Karpas-422 (cell line): ENCODE measurements at regions not wholly inside any gene's neighbourhood (a gene's known extent, or its start where the extent isn't known, plus 50 kb on each side); places are given as distances from the start of the nearest gene placed in this dataset.

Source experiments
- DNase-seq: peaks from one replicate; pipeline ENCODE4 v3.0.0-alpha.2; 2015
- H2AFZ ChIP-seq: fragments of 200-600 bp; sonication (generic); 2 replicates; pipeline ENCODE4 v1.6.1; 2014; ENCODE audit warnings: antibody characterized with exemption, low read length, mixed read lengths
- H3K27ac ChIP-seq: fragments of 200-600 bp; sonication (generic); 2 replicates; pipeline ENCODE4 v1.5.1; 2014; ENCODE audit warnings: mild to moderate bottlenecking, low read length, moderate library complexity
- H3K27me3 ChIP-seq: fragments of 200-600 bp; sonication (generic); 2 replicates; pipeline ENCODE4 v1.6.1; 2014; ENCODE audit warnings: low read length, mixed read lengths
- H3K36me3 ChIP-seq: fragments of 200-600 bp; sonication (generic); 2 replicates; pipeline ENCODE4 v1.6.1; 2014; ENCODE audit warnings: low read length, mixed read lengths; ENCODE audit not compliant: insufficient read depth
- H3K4me1 ChIP-seq: fragments of 200-600 bp; sonication (generic); 2 replicates; pipeline ENCODE4 v1.6.1; 2014; ENCODE audit warnings: mild to moderate bottlenecking, low read length, mixed read lengths
- H3K4me2 ChIP-seq: fragments of 200-600 bp; sonication (generic); 2 replicates; pipeline ENCODE4 v1.6.1; 2014; ENCODE audit warnings: low read length, low read depth, mild to moderate bottlenecking; ENCODE audit not compliant: poor library complexity, severe bottlenecking
- H3K4me3 ChIP-seq: fragments of 200-600 bp; sonication (generic); 2 replicates; pipeline ENCODE4 v1.5.1; 2014; ENCODE audit warnings: mild to moderate bottlenecking, antibody characterized with exemption, low read length, mixed read lengths
- H3K79me2 ChIP-seq: fragments of 200-600 bp; sonication (generic); 2 replicates; pipeline ENCODE4 v1.6.1; 2014; ENCODE audit warnings: mild to moderate bottlenecking, low read length, mixed read lengths
- H3K9ac ChIP-seq: fragments of 200-600 bp; sonication (generic); 2 replicates; pipeline ENCODE4 v1.6.0; 2014; ENCODE audit warnings: low read length
- H3K9me2 ChIP-seq: fragments of 200-600 bp; sonication (generic), shearing (Covaris generic); replicated peaks from 2 replicates; pipeline ENCODE4 v1.6.0; 2014; ENCODE audit warnings: mild to moderate bottlenecking, low read length, moderate library complexity; ENCODE audit not compliant: insufficient read depth
- H3K9me3 ChIP-seq: fragments of 300-700, 200-600 bp; sonication (generic); 2 replicates; pipeline ENCODE4 v1.6.1; 2014; ENCODE audit warnings: low read length, mixed read lengths
- H4K20me1 ChIP-seq: fragments of 200-600 bp; sonication (generic); 2 replicates; pipeline ENCODE4 v1.6.1; 2014; ENCODE audit warnings: mild to moderate bottlenecking, antibody characterized with exemption, low read length, low read depth; ENCODE audit not compliant: insufficient read depth

- Histone ChIP-seq H2AFZ (no peak overlapping the region), H3K4me1 (no peaks in the 10 kb centered on the region), H3K9ac (no peak overlapping the region), H3K36me3 (no peaks in the 10 kb centered on the region), H3K4me2 (no peak overlapping the region), H3K27ac (no peak overlapping the region), H3K27me3 (no peaks in the 10 kb centered on the region), H3K4me3 (no peak overlapping the region), H4K20me1 (no peaks in the 10 kb centered on the region), H3K9me2 (no peaks in the 10 kb centered on the region), H3K79me2 (no peaks in the 10 kb centered on the region), H3K9me3 (peaks cover 14% of the 10 kb centered on the region)
- DNase-seq = no peak
These were observed 393.8 kb downstream of the ZNF385D start for GRCh38 chr3:21357241-21357640.

- Histone ChIP-seq H2AFZ (no peak overlapping the region), H3K9ac (no peak overlapping the region), H3K27ac (no peak overlapping the region)
These were observed 394.6 kb downstream of the ZNF385D start for GRCh38 chr3:21356402-21356801.

GRCh38 chr3:21345382-21345976 is 405.5 kb downstream of the ZNF385D start:
- Histone ChIP-seq H3K4me3 (no peak overlapping the region), H3K4me2 (no peak overlapping the region), H3K9ac (no peak overlapping the region), H3K79me2 (no peaks in the 10 kb centered on the region), H3K4me1 (no peaks in the 10 kb centered on the region), H3K9me2 (no peaks in the 10 kb centered on the region), H3K27me3 (no peaks in the 10 kb centered on the region), H3K36me3 (no peaks in the 10 kb centered on the region), H3K27ac (no peak overlapping the region), H4K20me1 (no peaks in the 10 kb centered on the region), H2AFZ (no peak overlapping the region), H3K9me3 (peaks cover 16% of the 10 kb centered on the region)
- DNase-seq = no peak

More at GRCh38 chr3:21356402-21356801, 394.6 kb downstream of the ZNF385D start:
- Histone ChIP-seq H4K20me1 (no peaks in the 10 kb centered on the region), H3K9me2 (no peaks in the 10 kb centered on the region), H3K79me2 (no peaks in the 10 kb centered on the region), H3K4me2 (no peak overlapping the region), H3K36me3 (no peaks in the 10 kb centered on the region), H3K27me3 (no peaks in the 10 kb centered on the region), H3K4me3 (no peak overlapping the region), H3K4me1 (no peaks in the 10 kb centered on the region), H3K9me3 (peaks cover 17% of the 10 kb centered on the region)
- no peak for DNase-seq

- Histone ChIP-seq H3K27ac (no peak overlapping the region), H3K36me3 (no peaks in the 10 kb centered on the region), H2AFZ (no peak overlapping the region)
These were observed 419.2 kb downstream of the ZNF385D start for GRCh38 chr3:21331857-21332256.

GRCh38 chr3:21331321-21331720 is 419.7 kb downstream of the ZNF385D start:
- H3K4me3 ChIP-seq = no peak overlapping the region

More at GRCh38 chr3:21331857-21332256, 419.2 kb downstream of the ZNF385D start:
- Histone ChIP-seq H3K4me3 (no peak overlapping the region), H3K9ac (no peak overlapping the region), H3K27me3 (no peaks in the 10 kb centered on the region), H4K20me1 (no peaks in the 10 kb centered on the region), H3K4me2 (no peak overlapping the region), H3K4me1 (no peaks in the 10 kb centered on the region), H3K9me2 (no peaks in the 10 kb centered on the region), H3K79me2 (no peaks in the 10 kb centered on the region), H3K9me3 (peaks cover 16% of the 10 kb centered on the region; the same call in 1 of the 2 replicates)
- DNase-seq = no peak

GRCh38 chr3:21330293-21330692 is 420.7 kb downstream of the ZNF385D start:
- H3K27ac ChIP-seq = no peak overlapping the region
- H3K36me3 ChIP-seq = no peaks in the 10 kb centered on the region
- no peaks in the 10 kb centered on the region for H3K79me2 ChIP-seq
- DNase-seq = no peak
- H2AFZ ChIP-seq = no peak overlapping the region
- H4K20me1 ChIP-seq = no peaks in the 10 kb centered on the region
- no peak overlapping the region for H3K4me2 ChIP-seq
- no peak overlapping the region for H3K9ac ChIP-seq
- no peaks in the 10 kb centered on the region for H3K4me1 ChIP-seq
- H3K9me3 ChIP-seq = peaks cover 12% of the 10 kb centered on the region; the same call in 1 of the 2 replicates
- H3K27me3 ChIP-seq = no peaks in the 10 kb centered on the region
- H3K9me2 ChIP-seq = no peaks in the 10 kb centered on the region
- H3K4me3 ChIP-seq = no peak overlapping the region

More at GRCh38 chr3:21331321-21331720, 419.7 kb downstream of the ZNF385D start:
- H3K36me3 ChIP-seq = no peaks in the 10 kb centered on the region
- H3K9me3 ChIP-seq = peaks cover 12% of the 10 kb centered on the region; the same call in 1 of the 2 replicates
- H3K27ac ChIP-seq = no peak overlapping the region
- no peak overlapping the region for H3K9ac ChIP-seq
- no peak for DNase-seq
- H4K20me1 ChIP-seq = no peaks in the 10 kb centered on the region
- no peaks in the 10 kb centered on the region for H3K4me1 ChIP-seq
- no peaks in the 10 kb centered on the region for H3K79me2 ChIP-seq
- no peak overlapping the region for H2AFZ ChIP-seq
- H3K4me2 ChIP-seq = no peak overlapping the region
- H3K9me2 ChIP-seq = no peaks in the 10 kb centered on the region
- H3K27me3 ChIP-seq = no peaks in the 10 kb centered on the region

GRCh38 chr3:21328711-21329390 is 422.2 kb downstream of the ZNF385D start:
- no peaks in the 10 kb centered on the region for H3K9me2 ChIP-seq
- H3K4me3 ChIP-seq = no peak overlapping the region
- no peaks in the 10 kb centered on the region for H3K4me1 ChIP-seq
- no peaks in the 10 kb centered on the region for H4K20me1 ChIP-seq
- no peaks in the 10 kb centered on the region for H3K79me2 ChIP-seq
- H3K4me2 ChIP-seq = no peak overlapping the region
- H3K27me3 ChIP-seq = no peaks in the 10 kb centered on the region
- peaks cover 9% of the 10 kb centered on the region; the same call in 1 of the 2 replicates for H3K9me3 ChIP-seq
- no peak for DNase-seq
- no peak overlapping the region for H3K9ac ChIP-seq
- H3K27ac ChIP-seq = no peak overlapping the region
- no peak overlapping the region for H2AFZ ChIP-seq
- no peaks in the 10 kb centered on the region for H3K36me3 ChIP-seq

- no peaks in the 10 kb centered on the region for H3K4me1 ChIP-seq
- H3K4me3 ChIP-seq = no peak overlapping the region
- no peaks in the 10 kb centered on the region for H4K20me1 ChIP-seq
- H3K79me2 ChIP-seq = no peaks in the 10 kb centered on the region
- no peak overlapping the region for H2AFZ ChIP-seq
- DNase-seq = no peak
- no peak overlapping the region for H3K4me2 ChIP-seq
- peaks cover 12% of the 10 kb centered on the region; the same call in 1 of the 2 replicates for H3K9me3 ChIP-seq
- no peak overlapping the region for H3K27ac ChIP-seq
- H3K36me3 ChIP-seq = no peaks in the 10 kb centered on the region
- no peaks in the 10 kb centered on the region for H3K27me3 ChIP-seq
- H3K9ac ChIP-seq = no peak overlapping the region
- H3K9me2 ChIP-seq = no peaks in the 10 kb centered on the region
These were observed 424.1 kb downstream of the ZNF385D start for GRCh38 chr3:21326704-21327475.
